B cell (primary cell): ENCODE measurements at regions not wholly inside any gene's neighbourhood (a gene's known extent, or its start where the extent isn't known, plus 50 kb on each side); places are given as distances from the start of the nearest gene placed in this dataset.

Experiments
- ATAC-seq: fragments of 200-7000 bp; cut with Tn5 transposase; one replicate; pipeline ENCODE4 v1.10.0; 2021; ENCODE audit warnings: low read depth, mild to moderate bottlenecking, moderate number of reproducible peaks, moderate library complexity
- CTCF ChIA-PET: fragments of 350-600 bp; sonication (Branson Sonifier 250); formaldehyde crosslinking; loops from one replicate; lab custom pipeline; 2021; ENCODE audit warnings: antibody characterized with exemption, inconsistent platforms; lab: Charles Lee
- POLR2A ChIA-PET: fragments of 350-600 bp; sonication (Branson Sonifier 250); formaldehyde crosslinking; loops from one replicate; lab custom pipeline; 2021; ENCODE audit warnings: antibody characterized with exemption; lab: Charles Lee
- DNase-seq: peaks from one replicate; pipeline ENCODE4 v3.0.0; 2013
- H2AFZ ChIP-seq: 2 replicates; pipeline ENCODE4 v1.6.1; 2012; ENCODE audit warnings: mild to moderate bottlenecking, low read depth, low read length; ENCODE audit not compliant: insufficient read depth, poor library complexity, severe bottlenecking
- H3K27ac ChIP-seq, 2 donors: 1 replicate in 1 of 2; 2 replicates in 1 of 2; pipeline ENCODE4 v1.5.1; 2012 to 2013; ENCODE audit warnings: low read length in 2 of 2, mild to moderate bottlenecking in 2 of 2, moderate library complexity in 1 of 2
- H3K27me3 ChIP-seq, 4 experiments: fragments of 200-600 bp in 1 of 4; sonication (generic) in 1 of 4; replicated peaks in 1 of 4; 1 replicate in 2 of 4; 2 replicates in 2 of 4; pipeline versions ENCODE4 v1.6.1 to v1.7.0; 2013 to 2016; ENCODE audit warnings: low read length in 3 of 4, mild to moderate bottlenecking in 2 of 4, mixed read lengths in 1 of 4, moderate library complexity in 1 of 4; ENCODE audit not compliant: insufficient read depth in 4 of 4, control insufficient read depth in 3 of 4; ENCODE audit errors: control extremely low read depth in 1 of 4
- H3K36me3 ChIP-seq, 2 experiments: replicated peaks in 1 of 2; 1 replicate in 1 of 2; 2 replicates in 1 of 2; pipeline versions ENCODE4 v1.6.1 to v1.7.1; 2013; ENCODE audit warnings: low read length in 1 of 2; ENCODE audit not compliant: insufficient read depth in 2 of 2, control insufficient read depth in 1 of 2; ENCODE audit errors: control extremely low read depth in 1 of 2, extremely low read depth in 1 of 2
- H3K4me1 ChIP-seq, 2 donors: fragments of 200-600 bp in 1 of 2; sonication (generic) in 1 of 2; 1 replicate in 1 of 2; 2 replicates in 1 of 2; pipeline versions ENCODE4 v1.5.1 to v1.6.1; 2013 to 2017; ENCODE audit warnings: low read length in 2 of 2; ENCODE audit not compliant: control insufficient read depth in 2 of 2, insufficient read depth in 2 of 2
- H3K4me2 ChIP-seq: replicated peaks from 2 replicates; pipeline ENCODE3; 2012; ENCODE audit warnings: mild to moderate bottlenecking, low read depth, low read length; ENCODE audit not compliant: poor library complexity, severe bottlenecking
- H3K4me3 ChIP-seq, 5 experiments: fragments of 200-600 bp in 1 of 5; sonication (generic) in 1 of 5; 1 replicate in 3 of 5; 2 replicates in 2 of 5; pipeline versions ENCODE4 v1.5.1 to v1.7.0; 2011 to 2016; ENCODE audit warnings: low read length in 4 of 5, mild to moderate bottlenecking in 4 of 5, low read depth in 2 of 5, control low read depth in 1 of 5, moderate library complexity in 1 of 5; ENCODE audit not compliant: insufficient read depth in 1 of 5; ENCODE audit errors: control extremely low read depth in 1 of 5, extremely low read depth in 1 of 5
- H3K79me2 ChIP-seq: fragments of 200-600 bp; sonication (generic); one replicate; pipeline ENCODE4 v1.6.0; 2016; ENCODE audit warnings: low read length; ENCODE audit not compliant: control insufficient read depth, insufficient read depth
- H3K9ac ChIP-seq: fragments of 200-600 bp; sonication (generic); 2 replicates; pipeline ENCODE4 v1.6.1; 2017; ENCODE audit warnings: mild to moderate bottlenecking, low read length, moderate library complexity
- H3K9me3 ChIP-seq, 3 donors: one replicate each; pipeline versions ENCODE4 v1.6.1 to v1.7.1; 2013; ENCODE audit warnings: low read length in 2 of 3; ENCODE audit not compliant: control insufficient read depth in 2 of 3, insufficient read depth in 1 of 3; ENCODE audit errors: control extremely low read depth in 1 of 3
- H4K20me1 ChIP-seq: 2 replicates; pipeline ENCODE4 v1.6.0; 2012; ENCODE audit warnings: mild to moderate bottlenecking, low read length; ENCODE audit not compliant: insufficient read depth, control insufficient read depth, poor library complexity, severe bottlenecking
- H3K27ac Mint-ChIP-seq: one replicate; pipeline ENCODE4 v1.8.0; 2021; ENCODE audit warnings: mixed read lengths
- H3K27me3 Mint-ChIP-seq: one replicate; pipeline ENCODE4 v1.8.0; 2021; ENCODE audit warnings: mixed read lengths
- H3K4me1 Mint-ChIP-seq: one replicate; pipeline ENCODE4 v1.8.0; 2021; ENCODE audit warnings: mixed read lengths
- H3K4me3 Mint-ChIP-seq: one replicate; pipeline ENCODE4 v1.8.0; 2021; ENCODE audit warnings: mixed read lengths
- H3K9me3 Mint-ChIP-seq: one replicate; pipeline ENCODE4 v1.8.0; 2022; ENCODE audit warnings: mixed read lengths; ENCODE audit not compliant: insufficient read depth
- EZH2 ChIP-seq: IDR thresholded peaks from 2 replicates; pipeline ENCODE4 v1.6.1; 2012; ENCODE audit warnings: borderline replicate concordance, low read depth, mild to moderate bottlenecking, moderate library complexity, low read length; ENCODE audit not compliant: insufficient read depth, poor library complexity, severe bottlenecking
- WGBS: methylation state at CpG from one replicate; pipeline ENCODE4 v1.1.5; 2013; ENCODE audit warnings: missing lambda C conversion rate; ENCODE audit not compliant: insufficient coverage; 5-methylcytosine and 5-hydroxymethylcytosine counted together
- intact Hi-C: fragments of 100-400 bp; cut with micrococcal nuclease; formaldehyde crosslinking; loops from one replicate; pipeline ENCODE4 v1.10.0; 2022
- TF ChIP-seq, protein P1 (sequence below): fragments of 200-600 bp; IDR thresholded peaks from one replicate; pipeline ENCODE4 v1.8.0; 2022; ENCODE audit warnings: antibody characterized with exemption, mild to moderate bottlenecking

DNA sequence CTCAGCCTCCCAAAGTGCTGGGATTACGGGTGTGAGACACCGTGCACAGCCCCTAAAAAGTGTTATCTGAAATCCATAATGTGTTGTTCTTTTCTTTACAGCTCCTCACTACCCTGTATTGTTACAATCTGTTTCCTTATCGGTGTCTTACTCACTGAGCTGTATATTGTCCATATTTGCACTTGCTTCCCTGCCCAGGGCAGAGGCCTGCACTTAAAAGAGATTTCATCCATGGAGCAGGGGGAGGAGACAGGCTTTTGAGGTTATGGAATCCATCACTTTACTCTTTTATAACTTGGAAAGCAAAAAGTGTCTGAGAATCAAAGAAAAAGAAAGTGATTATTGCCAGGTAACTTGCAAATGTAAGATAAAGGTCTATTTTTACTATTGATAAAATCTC lies 251.0 kb downstream of the DIO2 start:
- CTCF ChIA-PET, result no interaction called here
- H3K4me3 ChIP-seq, result no peak overlapping the region
- WGBS, result 83% methylated on average over 2 of the region's 3 CpGs

DNA sequence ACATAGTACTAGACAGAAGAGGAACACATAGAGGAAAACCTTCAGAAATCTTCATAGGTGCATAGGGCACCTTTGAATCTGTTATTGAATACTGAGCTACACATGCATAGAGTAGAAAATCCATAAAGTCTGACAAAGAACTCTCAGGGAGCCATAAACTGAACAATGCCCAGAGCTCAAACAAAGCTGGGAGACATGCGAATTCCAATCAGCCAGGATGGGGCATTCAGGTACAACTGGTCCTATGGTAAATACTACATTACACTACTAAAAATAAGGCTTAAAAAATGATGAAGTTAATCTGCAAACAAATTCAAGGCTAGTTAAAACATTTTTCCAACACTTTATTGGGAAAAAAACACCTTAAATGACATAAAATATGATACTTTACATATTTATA lies 259.7 kb downstream of the DIO2 start:
- DNase-seq (no peak), ATAC-seq (no peak)
- H3K4me2 ChIP-seq, result no peak overlapping the region
- no peak overlapping the region for H3K4me3 Mint-ChIP-seq
- H3K27me3 Mint-ChIP-seq, result no peaks in the 10 kb centered on the region
- no peak overlapping the region for H3K27ac ChIP-seq
- no peaks in the 10 kb centered on the region for H3K27me3 ChIP-seq
- no CpG with 5 or more reads among the region's 1 CpG for WGBS
- no peaks in the 10 kb centered on the region for H3K4me1 ChIP-seq
- H3K9ac ChIP-seq, result no peak overlapping the region
- H4K20me1 ChIP-seq, result no peaks in the 10 kb centered on the region
- H3K79me2 ChIP-seq, result no peaks in the 10 kb centered on the region
- H3K27ac Mint-ChIP-seq, result no peak overlapping the region
- ChIA-PET CTCF (no interaction called here), POLR2A (no interaction called here)
- H3K36me3 ChIP-seq, result no peaks in the 10 kb centered on the region
- peaks cover 0 to 11% (median 1%) of the 10 kb centered on the region in 3 donors for H3K9me3 ChIP-seq
- no peak overlapping the region for H2AFZ ChIP-seq
- H3K9me3 Mint-ChIP-seq, result peaks cover 14% of the 10 kb centered on the region
- no peak overlapping the region for H3K4me3 ChIP-seq
- intact Hi-C loops, result no loop called here
- H3K4me1 Mint-ChIP-seq, result no peaks in the 10 kb centered on the region
- TF ChIP-seq, protein P1, sequence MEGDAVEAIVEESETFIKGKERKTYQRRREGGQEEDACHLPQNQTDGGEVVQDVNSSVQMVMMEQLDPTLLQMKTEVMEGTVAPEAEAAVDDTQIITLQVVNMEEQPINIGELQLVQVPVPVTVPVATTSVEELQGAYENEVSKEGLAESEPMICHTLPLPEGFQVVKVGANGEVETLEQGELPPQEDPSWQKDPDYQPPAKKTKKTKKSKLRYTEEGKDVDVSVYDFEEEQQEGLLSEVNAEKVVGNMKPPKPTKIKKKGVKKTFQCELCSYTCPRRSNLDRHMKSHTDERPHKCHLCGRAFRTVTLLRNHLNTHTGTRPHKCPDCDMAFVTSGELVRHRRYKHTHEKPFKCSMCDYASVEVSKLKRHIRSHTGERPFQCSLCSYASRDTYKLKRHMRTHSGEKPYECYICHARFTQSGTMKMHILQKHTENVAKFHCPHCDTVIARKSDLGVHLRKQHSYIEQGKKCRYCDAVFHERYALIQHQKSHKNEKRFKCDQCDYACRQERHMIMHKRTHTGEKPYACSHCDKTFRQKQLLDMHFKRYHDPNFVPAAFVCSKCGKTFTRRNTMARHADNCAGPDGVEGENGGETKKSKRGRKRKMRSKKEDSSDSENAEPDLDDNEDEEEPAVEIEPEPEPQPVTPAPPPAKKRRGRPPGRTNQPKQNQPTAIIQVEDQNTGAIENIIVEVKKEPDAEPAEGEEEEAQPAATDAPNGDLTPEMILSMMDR, result no peak
- TF ChIP-seq EZH2, result no peak

More for the DNA sequence above, 251.0 kb downstream of the DIO2 start:
- POLR2A ChIA-PET, result no interaction called here
- Mint-ChIP-seq H3K27me3 (no peaks in the 10 kb centered on the region), H3K4me3 (no peak overlapping the region), H3K9me3 (peaks cover 8% of the 10 kb centered on the region), H3K27ac (no peak overlapping the region), H3K4me1 (no peaks in the 10 kb centered on the region)
- intact Hi-C loops, result no loop called here
- DNase-seq, result no peak
- H3K9me3 ChIP-seq, result peaks cover 0 to 3% (median 1%) of the 10 kb centered on the region in 3 donors
- H2AFZ ChIP-seq, result no peak overlapping the region
- no peak for TF ChIP-seq EZH2
- TF ChIP-seq, protein P1, result no peak
- no peaks in the 10 kb centered on the region for H3K36me3 ChIP-seq
- H4K20me1 ChIP-seq, result no peaks in the 10 kb centered on the region
- no peaks in the 10 kb centered on the region for H3K79me2 ChIP-seq
- H3K27me3 ChIP-seq, result no peaks in the 10 kb centered on the region
- no peak for ATAC-seq
- no peak overlapping the region for H3K4me2 ChIP-seq
- H3K9ac ChIP-seq, result no peak overlapping the region
- no peak overlapping the region for H3K27ac ChIP-seq
- H3K4me1 ChIP-seq, result no peaks in the 10 kb centered on the region
